ENCODE measurements at regions not wholly inside any gene's neighbourhood (a gene's known extent, or its start where the extent isn't known, plus 50 kb on each side); places are given as distances from the start of the nearest gene placed in this dataset.

DNA sequence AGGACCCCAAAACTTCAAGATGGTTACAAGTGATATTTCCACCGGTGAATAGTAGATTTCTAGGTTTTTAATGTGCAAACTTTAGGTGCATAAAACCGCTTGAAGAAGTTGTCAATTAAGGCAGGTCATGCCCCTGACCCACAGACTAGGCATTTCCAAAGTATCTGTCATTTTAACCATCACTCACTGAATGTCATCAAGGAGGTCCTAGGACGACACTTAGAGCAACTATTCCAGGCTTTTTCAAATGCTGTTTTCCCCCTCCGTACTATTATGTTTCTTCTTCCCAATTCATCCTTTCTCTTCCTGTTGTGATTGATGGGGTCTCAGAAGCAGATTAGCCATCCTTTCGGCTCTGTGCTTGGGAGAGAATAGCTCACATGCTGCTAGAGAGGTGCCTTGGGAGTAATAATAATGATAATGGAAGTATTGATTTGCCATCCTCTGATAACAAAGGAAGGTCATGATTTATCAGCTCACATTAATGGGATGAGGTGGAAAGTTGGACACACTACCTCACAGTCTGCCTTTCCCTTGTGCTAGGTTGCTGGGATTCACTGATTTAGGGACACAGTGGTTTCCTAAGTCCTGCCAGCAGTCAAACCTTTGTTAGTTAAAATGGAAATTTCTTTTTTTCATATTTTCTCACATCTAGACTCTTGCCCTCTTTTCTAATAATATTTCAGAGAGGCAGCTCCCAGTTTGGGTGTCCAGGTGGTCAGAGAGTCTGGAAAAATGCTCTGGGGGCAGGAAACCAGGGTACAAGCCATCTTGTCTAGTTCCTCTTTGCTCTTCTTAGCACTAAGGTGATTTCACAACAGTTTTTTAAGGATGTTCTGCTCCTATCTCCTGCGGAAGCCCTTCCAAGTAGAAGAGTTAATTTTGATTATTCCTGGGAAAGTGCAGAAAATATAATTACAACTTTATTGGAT, 67.0 kb downstream of the PTTG1 start:
- no peak for TF ChIP-seq ZBTB7A (IDR thresholded peaks at IDR 0.05; ENCODE audit: borderline replicate concordance, control insufficient read depth, low read depth, low read length)
- TF ChIP-seq ZNF274 (IDR thresholded peaks at IDR 0.05; ENCODE audit: borderline replicate concordance, low read depth, low read length): no peak
- TF ChIP-seq, protein P1, sequence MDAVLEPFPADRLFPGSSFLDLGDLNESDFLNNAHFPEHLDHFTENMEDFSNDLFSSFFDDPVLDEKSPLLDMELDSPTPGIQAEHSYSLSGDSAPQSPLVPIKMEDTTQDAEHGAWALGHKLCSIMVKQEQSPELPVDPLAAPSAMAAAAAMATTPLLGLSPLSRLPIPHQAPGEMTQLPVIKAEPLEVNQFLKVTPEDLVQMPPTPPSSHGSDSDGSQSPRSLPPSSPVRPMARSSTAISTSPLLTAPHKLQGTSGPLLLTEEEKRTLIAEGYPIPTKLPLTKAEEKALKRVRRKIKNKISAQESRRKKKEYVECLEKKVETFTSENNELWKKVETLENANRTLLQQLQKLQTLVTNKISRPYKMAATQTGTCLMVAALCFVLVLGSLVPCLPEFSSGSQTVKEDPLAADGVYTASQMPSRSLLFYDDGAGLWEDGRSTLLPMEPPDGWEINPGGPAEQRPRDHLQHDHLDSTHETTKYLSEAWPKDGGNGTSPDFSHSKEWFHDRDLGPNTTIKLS (IDR thresholded peaks at IDR 0.05; ENCODE audit: borderline replicate concordance, low read depth): no peak
- TF ChIP-seq BHLHE40 (IDR thresholded peaks at IDR 0.05; ENCODE audit: low read length): no peak
- TF ChIP-seq NFE2L1 (tag; IDR thresholded peaks at IDR 0.05; ENCODE audit: borderline replicate concordance, low read depth): no peak
- TF ChIP-seq, protein P2, sequence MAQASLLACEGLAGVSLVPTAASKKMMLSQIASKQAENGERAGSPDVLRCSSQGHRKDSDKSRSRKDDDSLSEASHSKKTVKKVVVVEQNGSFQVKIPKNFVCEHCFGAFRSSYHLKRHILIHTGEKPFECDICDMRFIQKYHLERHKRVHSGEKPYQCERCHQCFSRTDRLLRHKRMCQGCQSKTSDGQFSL (CRISPR knock-in tag; IDR thresholded peaks at IDR 0.05): no peak
- TF ChIP-seq, protein P2 (tag; IDR thresholded peaks at IDR 0.05): no peak
- TF ChIP-seq RAD21 (CRISPR knock-in tag; conservative IDR thresholded peaks at IDR 0.05 in 1 of 2, IDR thresholded peaks at IDR 0.05 in 1 of 2): no peak
- TF ChIP-seq EZH2 (IDR thresholded peaks at IDR 0.05; ENCODE audit: borderline replicate concordance, low read depth, low read length): no peak
